IPS DF 19.7 (cell line): ENCODE measurements at regions not wholly inside any gene's neighbourhood (a gene's known extent, or its start where the extent isn't known, plus 50 kb on each side); places are given as distances from the start of the nearest gene placed in this dataset.
"Not testable (repeated sequence)": the region's sequence is repeated elsewhere in the genome, so short reads cannot be mapped to it uniquely, and the experiment has no call there.

Source experiments
- DNase-seq: peaks from one replicate; pipeline ENCODE4 v3.0.0-alpha.2; 2013; ENCODE audit warnings: low read depth, low spot score

DNA sequence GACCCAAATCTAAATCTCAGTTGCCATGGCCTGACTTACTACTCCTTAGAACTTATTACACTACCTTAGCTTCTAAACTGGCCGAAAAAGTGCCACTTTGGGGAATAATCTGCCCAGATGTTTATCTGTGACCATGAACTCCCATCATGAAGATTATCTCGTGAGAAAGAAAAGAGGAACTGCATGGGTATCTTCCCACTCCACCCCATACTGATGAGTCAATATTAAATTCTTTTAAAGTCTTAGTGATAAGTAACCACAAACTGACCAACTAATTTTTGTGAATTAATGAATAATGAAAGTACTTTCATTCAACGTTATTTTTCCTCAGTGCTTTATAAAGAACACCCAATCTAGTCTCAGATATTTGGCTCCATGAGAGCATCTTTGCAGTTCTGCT lies 493.5 kb downstream of the EBF1 start:
- DNase-seq = no peak

DNA sequence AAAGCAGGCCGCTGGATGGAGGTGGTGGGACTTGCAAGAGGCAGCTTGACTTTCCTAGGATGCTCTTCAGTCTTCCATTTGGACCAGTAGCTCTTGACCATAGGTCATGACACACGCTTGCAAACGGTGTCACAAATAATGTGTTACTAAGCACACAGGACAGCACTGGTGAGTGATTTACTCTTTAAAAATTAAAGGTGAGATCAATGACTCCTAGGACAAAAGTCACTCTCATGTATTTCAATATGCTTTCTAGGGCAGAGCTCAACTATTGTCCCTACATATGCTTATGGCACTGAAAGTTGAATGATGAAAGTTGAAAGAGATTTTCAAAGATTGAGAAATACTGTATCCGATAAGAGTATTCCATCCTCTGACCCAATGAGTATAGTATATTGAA lies 496.7 kb downstream of the EBF1 start:
- DNase-seq = no peak

DNA sequence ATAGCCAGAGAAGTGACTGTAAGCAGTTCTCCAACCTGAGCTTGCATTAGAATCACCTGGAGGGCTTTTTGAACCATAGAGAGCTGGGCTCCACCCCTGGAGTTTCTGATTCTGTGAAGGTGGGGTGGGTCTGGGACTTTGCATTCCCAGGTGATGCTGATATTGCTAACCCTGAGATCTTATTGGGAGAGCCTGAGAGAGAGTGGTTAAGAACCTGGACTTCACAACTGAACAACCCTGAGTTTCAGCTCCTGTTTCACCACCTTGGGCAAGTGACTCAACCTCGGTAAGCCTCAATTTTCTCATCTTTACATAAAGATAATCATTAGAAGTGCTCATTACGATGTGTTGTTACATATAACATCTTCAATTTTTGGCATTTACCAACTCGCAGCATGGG lies 498.6 kb downstream of the EBF1 start:
- no peak for DNase-seq

DNA sequence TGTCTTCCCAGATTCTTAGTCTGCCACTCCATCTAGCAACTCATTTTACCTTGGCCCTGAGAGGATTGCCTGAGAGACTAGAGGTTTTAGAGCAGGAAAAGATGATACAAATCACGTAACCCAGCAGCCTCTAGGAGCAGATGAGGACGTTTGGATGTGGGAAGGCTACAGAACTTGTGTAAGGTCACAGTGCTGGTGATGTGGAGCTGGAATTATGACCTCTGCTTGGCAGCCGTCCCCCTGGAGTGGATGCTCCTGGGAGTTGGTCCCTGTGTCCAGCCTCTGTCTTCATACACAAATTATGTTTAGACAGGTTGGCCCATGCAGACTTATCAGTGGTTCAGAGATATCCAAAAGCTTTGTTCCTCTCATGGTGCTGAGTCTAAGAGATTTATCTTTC lies 499.0 kb downstream of the EBF1 start:
- no peak for DNase-seq

DNA sequence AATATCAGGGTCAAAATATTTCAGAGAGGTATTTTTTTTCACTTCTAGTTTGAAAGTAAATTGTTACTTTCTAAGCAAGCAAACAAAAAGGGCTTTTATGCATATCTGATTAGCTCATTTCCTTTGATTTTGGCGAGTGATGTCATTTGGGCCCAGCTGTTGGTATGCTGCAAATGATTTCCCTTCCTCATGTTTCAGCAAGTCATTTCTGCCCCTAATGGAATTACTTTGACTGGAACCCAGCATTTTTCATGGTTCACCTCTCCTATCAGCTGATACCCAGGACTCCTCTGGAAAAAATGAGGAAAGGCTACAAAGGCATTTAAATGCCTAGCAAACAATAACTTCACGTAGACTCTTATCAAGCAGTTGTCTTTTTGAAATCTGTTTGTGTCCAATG lies 500.6 kb downstream of the EBF1 start:
- DNase-seq = no peak

DNA sequence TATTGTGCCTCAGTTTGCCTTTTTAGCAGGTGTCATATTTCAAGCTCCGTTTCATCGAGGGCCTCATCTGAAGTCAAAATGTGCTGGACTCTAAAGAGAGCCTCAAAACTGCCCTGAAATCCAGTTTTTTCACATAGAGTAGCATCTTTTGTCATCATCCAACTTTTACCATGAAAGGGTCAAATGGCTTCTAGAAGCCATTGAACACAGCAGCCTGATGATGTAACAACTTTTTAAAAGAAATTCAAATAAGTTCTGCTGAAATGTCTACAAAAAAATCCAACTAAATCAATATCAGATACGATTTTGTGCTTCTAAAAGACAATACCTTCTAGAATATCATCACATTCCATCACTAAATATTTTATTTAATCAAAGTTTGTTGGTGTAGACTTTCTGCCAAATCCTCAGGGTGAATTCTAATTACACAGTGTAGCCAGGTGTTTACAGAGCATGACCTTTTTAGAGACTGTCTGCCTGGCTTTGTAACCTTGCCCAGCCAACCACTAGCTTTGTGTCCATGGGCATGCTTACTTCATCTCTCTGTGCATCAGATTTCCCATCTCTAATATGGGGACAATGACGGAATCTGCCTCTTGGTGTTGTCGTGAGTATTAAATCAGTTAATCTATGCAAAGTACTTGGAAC lies 505.0 kb downstream of the EBF1 start:
- DNase-seq = no peak

DNA sequence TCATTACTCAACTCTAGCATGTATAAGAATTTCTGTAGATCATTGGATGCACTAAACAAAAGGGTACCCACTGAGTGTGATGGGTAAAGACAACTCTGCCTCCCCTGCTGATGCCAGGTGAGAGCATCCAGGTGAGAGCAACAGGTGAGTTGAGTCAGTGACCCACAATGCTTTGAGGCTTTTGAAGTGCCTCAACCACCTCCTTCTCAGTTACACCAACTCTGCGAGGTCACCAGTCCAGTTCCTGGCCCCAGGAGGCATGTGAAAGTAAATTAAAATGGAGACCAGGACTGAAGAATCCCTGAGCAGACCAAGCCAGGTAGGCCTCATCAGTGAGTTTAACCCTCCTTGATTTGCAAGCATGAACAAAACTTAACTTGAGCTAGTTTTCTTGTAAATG lies 505.8 kb downstream of the EBF1 start:
- DNase-seq = no peak

DNA sequence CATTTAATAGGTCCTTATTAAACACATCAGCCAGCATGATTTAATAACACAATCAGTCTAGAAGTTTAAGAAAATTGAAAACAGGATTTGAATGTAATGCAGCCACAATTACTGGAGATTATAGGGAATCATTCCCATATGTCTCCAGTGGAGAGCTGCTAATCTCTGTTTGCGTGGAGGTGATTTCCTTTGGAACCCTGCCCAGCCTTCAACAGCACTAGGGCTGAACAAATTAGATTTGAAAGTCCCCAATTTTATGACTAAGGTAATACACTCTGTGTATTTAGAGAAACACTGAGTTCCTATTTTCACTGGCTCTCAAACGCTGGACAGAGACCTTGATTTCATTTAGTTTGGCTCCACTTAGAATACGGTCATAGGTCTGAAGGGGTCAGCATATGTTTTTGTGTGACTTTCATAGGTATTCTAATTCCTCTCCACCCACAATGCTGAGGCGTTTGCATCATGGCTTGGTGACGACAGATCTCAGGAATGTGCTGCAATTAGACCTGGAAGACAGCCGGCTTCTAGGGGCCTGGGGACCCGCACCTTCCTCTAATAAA lies 508.3 kb downstream of the EBF1 start:
- DNase-seq = peak; percentile 59

DNA sequence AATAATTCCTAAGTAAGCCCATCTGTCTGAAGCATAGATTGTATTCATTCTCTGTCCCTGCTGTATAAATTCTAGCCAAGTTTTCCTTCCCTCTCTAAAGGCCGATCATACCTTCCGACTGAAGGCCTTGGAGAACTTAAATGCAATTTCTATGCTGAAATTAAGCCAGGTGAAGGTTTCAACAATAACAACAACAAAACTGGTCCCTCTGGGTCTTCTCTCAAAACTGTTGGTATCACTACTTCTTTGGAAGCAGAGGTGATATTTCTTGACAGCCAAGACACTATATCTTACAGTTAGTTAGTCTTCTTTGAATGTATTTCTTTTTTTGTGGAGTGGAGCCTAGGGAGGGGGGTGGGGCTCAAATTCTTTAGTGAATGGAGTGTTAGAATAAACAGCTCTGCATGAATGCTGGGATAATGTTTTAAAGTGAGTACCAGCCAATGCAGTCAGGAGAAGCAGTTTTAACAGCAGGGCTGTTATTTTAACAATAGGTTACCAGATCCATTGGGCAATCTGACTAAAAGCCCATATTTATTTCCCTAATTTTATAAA lies 508.9 kb downstream of the EBF1 start:
- no peak for DNase-seq

DNA sequence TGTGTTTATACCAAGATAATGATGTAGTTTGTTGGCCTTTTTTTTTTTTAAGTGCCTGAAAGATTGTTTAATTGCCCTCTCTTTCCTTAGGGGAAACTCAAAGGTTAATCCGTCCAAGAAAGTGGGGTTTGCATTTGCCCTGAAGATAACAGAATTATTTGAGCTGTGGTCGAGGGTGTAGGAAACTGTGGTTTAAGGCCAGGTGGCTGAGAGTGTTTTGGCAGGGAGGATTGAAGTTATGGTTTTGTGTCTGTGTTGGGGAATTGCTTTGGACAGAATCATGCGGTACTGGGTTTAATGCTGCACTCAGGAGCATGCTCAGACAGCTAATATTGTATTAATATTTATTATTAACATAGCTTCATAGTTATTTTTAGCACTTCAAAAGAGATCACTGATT lies 509.8 kb downstream of the EBF1 start:
- DNase-seq = no peak

DNA sequence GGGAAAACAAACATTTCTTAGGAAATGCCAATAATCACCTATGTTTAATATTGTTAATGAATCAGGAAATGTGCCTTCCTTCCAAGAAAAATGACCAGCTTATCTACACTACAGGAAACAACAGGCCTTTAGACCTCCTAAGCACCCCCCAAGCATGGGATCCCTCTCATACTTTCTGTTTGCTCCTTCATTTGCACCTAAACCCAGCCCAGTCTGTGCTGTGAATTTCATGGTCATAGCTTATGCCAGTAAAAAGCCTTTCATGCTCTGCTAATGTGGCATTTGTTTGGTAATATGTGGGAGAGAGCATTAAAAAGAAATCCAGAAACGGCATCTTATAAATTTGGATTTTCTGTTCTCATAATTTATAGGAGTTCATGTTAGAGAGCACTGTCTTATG lies 511.1 kb downstream of the EBF1 start:
- no peak for DNase-seq

DNA sequence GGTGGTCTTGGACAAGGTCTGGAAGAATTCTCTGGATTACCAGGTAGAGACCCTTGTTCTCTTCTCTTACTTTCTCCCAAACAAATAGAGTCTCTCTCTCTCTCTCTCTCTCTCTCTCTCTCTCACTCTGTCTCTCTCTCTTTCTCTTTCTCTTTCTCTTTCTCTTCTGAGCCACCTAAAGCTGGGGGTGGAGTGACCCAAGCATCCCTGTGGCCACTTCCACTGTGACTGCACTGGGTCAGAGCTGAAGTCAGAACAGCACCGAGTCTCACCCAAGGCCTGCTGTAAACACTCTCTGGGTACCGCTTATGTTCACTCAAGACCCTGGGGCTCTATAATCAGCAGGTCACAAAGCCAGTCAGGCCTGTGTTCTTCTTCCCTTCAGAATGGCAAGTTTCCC lies 513.7 kb downstream of the EBF1 start:
- DNase-seq = no peak

DNA sequence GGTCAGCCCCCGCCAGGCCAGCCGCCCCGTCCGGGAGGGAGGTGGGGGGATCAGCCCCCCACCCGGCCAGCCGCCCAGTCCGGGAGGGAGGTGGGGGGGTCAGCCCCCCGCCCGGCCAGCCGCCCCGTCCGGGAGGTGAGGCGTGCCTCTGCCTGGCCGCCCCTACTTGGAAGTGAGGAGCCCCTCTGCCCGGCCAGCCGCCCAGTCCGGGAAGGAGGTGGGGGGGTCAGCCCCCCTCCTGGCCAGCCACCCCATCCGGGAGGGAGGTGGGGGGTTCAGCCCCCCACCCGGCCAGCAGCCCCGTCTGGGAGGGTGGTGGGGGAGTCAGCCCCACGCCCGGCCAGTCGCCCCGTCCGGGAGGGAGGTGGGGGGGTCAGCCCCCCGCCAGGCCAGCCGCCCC lies 517.0 kb downstream of the EBF1 start:
- not testable (repeated sequence) for DNase-seq

DNA sequence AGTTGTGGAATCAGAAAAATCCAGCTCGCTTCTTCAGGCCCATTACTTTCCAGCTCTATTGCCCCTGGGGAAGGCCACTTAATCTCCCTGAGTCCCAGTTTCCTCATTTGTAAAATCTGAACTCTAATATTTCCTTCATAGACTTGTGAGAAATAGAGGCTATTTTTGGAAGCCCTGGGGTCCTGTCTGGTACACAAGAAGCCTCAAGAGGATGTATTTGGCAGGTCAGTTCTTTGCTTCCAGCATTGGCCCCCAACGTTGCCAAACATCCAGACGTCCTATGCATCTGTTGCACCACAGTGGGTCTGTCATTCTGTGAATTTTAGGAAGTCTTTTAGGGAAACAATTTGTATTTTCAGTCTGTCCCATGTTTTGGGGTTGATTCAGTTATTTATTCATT lies 525.9 kb downstream of the EBF1 start:
- DNase-seq = no peak

DNA sequence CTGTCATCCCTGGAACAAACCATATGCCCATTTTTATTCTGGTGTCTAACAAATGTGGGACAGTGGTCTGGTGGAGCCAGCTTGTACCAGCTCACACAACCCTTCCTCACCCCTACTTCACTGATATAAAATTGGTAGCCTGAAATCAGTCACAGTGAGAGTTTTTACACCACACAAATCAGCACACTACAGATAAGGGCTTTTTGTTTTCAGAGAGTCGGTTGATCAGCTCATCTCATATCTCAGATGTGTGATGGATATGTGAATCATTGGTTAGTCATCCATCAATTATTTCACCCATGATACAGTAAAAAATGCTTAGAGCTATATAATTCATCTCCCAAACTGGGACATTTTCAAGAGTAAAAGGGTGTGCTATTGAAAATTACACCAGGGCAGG lies 529.2 kb downstream of the EBF1 start:
- DNase-seq = no peak

DNA sequence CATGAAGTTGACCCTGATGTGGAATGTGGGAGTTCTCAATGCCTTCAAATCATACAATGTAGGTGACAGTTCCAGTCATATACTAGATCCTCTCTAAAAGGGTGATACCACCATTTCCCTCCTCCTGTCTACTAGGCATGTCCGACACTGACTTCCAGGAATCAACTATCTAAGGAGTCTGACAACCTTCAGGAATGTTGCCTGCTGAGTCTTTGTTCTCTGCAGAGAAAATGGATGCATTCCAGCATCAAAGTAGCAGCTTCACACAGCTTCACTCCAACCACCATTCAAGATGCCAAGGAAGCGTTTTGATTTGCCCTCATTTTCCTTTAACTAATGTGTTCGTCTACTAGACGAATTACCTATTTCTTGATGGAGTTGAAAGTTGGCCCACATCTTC lies 530.2 kb downstream of the EBF1 start:
- peak; percentile 87 for DNase-seq

DNA sequence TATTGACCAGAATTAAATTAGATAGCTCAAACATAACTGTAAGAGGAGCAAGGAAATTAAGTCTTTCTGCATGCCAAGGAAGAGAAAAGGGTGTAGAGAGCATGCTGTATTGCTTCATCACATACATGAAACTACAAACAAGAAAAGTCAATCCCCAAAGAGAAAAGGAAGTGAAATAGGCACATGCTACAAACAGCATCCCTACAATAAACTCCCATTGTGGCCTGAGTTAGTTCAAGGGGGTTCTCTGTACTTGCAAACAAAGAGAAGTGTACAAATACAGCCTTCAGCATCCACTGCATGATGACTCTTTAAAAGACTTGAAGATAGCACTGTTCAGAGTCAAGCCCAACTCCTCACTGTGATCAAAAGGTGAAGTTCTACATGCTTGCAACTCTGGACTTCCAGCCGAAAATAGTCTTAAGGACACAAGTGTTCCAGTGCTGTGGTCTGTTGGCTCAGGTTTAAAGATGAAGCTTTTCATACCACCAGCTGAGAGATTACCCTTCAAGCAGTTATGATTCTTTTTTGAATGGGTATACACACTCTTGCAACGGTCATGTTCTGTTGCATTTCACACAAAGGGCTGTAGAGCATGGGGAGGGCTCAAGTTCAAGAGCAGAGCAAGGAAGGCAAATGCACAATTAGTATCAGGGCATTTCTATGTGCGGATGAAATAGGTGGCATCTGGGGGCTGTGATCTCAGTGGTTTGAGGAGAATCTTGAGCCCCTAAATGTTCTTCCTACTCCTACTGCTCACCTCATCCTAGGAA lies 534.5 kb downstream of the EBF1 start:
- DNase-seq = no peak

DNA sequence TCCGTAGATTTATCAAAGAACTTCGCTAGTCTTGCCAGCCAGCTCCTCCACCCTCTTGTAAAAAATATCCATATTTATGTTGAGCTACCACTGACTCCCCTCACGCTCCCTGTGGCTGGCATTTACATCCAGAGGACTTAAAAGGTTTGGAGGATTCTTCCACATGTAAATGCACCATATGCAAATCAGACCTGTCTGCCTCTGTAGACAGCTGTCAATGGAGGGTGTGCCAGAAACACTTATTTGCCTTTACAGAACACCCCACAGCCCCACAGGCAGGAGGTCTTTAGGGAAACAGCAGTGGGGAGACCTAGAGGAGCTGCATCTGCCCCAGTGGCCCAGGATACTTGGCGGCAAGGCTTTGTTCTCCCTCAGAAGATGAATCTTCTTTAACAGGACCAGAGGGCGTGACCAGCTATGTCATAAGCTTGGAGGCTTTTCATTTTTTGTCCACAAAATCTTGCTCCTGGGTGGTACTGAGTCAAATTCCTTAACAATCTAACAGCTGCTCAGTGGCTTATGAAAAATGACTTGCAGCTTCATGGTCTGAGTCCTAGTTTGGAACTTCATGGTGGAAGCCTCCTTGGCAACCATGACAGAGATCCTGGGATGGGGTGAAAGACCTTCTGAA lies 535.8 kb downstream of the EBF1 start:
- DNase-seq = no peak

DNA sequence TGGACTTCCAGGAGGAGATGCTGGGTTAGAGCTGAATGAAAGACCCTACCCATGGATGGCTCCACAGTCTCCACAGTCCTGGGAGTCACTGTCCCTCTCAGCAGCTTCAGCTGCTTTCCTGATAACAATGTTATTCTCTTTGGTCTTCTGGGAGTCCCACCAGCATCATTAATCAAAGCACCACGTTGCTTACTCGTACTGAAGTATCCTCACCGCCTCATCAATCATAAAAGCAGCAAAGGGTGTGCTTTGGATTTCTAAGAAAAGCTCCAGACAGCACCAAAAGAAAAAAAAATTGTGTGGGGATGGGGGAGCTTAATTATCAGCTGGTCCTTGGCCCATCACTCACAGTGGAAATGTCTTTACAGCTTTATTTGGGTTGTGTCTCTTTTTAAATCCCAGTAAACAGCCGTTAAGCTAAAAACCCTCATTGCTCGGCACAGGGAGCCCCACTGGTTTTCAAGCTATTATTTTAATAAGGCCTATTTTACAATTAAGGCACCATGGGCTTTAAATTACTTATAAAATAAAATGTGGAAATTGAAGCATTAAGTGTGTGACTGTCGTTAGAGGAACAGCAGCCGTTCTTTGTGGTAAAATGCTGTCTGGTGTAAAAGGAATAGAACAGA lies 538.0 kb downstream of the EBF1 start:
- DNase-seq = no peak

DNA sequence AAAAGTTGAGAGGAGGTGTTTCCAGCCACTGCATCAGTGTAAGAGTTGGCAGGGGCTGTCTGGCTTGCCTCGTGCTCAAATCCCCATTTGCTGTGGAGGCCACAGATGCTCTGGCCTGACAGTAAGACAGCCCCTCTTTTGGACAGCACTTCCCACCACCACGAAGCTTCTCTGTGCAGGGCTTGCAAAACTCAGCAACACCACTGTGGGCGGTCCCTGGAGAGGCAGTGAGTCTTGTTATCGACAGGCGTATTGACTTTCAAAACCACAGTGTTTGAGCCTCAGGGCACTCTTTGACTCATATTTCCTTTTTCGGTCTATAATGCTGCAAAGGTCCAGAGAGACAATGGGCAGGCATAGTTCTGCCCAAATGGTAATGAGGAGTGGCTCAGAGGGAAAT lies 539.5 kb downstream of the EBF1 start:
- no peak for DNase-seq

DNA sequence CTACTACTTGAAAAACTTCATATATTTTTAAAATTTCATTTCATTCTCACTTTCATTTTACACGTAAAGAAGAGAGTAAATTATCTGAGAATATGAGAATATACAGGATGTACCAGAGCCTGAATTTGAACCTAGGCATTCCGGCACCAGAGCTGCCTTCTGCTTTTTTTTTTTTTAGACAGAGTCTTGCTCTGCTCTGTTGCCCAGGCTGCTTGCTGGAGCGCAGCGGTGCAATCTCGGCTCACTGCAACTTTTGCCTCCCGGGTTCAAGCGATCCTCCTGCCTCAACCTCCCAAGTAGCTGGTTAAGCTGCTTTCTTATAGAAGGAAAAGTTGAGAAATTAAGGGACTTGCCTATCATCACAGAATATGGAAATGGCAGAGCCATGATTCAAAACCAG lies 540.1 kb downstream of the EBF1 start:
- no peak for DNase-seq

DNA sequence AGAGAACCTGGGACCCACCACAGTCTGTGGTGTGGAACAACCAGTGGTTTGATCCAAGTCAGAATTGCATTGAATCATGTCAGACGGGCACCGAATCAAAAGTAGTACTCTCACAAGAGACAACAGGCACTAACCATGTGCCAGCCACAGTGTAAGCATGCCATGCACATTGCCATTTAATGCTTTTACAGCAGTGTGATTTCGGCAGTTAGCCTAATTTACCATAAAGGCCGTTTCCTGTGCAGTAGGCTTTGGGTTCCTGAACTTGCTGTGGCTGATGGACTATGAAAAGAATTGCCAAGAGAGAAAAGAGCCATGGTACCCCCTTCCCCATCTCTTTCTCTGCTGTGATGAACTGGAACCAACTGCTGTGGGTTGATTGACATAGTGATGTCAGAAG lies 540.6 kb downstream of the EBF1 start:
- DNase-seq = no peak
